Stimulated activated CD4-positive, alpha-beta T cell treated with anti-CD3 and anti-CD28 coated beads, Interleukin-1b, Interleukin-23, amount 100 ng/mL, for 24 hours (primary cell): ENCODE measurements at regions not wholly inside any gene's neighbourhood (a gene's known extent, or its start where the extent isn't known, plus 50 kb on each side); places are given as distances from the start of the nearest gene placed in this dataset.

Source experiments
- DNase-seq, 4 experiments: peaks; one replicate each; pipeline ENCODE4 v3.0.0-alpha.2; 2020; ENCODE audit warnings: low read depth in 4 of 4, low spot score in 1 of 4

DNA sequence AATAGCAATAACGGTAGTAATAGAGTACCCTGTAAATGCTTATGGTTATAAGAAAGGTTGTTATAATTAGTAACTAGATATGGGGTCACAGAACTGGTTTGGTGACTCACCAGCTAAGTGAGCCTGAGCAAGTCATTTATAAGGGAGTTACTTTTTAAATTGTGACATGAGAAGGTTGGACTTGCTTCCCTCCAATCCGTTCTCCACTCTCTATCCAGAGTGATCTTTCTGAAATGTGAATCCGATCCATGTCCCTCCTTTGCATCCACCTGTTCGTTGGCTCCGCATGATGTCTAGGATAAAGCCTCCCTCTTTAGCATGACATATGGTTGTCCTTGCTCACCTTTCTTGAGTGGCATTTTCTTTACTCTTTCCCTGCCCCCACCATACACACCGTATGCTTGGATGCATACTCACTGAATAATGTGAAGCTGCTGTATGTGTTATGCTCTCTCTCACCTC, 83.1 kb downstream of the CDC42EP3 start:
- DNase-seq = no peak

DNA sequence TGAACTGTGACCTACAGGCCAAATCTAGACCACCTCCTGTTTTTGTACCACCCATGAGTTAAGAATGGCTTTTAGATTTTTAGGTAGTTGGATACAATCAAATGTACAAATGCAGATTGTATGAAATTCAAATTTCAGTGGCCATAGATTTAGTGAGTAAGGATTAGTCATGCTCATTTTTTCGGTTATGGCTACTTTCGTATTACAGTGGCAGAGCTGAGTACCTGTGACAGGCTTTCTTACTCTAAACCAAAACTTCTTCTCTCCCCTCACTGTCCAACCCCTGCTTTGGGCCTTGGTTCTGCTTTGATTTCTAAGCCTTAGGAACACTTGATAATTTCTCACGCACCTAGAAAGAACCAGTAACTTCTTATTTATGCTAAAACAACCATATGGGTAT, 82.1 kb downstream of the CDC42EP3 start:
- no peak for DNase-seq

DNA sequence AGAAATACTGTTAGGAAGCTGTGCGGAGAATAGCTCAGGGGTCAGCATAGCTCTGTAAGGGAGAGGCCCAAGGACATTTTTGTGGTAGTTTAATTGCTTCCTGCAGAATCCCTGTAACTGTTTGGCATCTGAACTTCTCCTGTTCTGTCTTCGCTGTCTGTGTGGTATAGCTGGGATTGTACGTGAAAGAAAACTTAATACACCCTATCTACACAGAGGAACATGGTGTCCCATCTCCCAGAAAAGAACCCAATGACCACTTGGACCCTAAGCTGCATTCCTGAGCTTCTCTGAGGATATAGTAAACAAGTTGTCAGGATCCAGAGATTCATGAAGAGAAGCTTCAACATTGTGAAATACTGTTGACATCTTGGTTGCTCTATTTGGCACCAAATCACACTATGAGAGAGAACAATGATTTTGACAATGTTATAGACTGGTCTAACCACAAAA, 81.3 kb downstream of the CDC42EP3 start:
- no peak for DNase-seq
